KBM-7 (cell line): ENCODE measurements at regions not wholly inside any gene's neighbourhood (a gene's known extent, or its start where the extent isn't known, plus 50 kb on each side); places are given as distances from the start of the nearest gene placed in this dataset.

Source experiments
- DNase-seq: peaks from one replicate; pipeline ENCODE4 v3.0.0-alpha.2; 2015
- in situ Hi-C: fragments of 300-500 bp; cut with MboI; formaldehyde crosslinking; loops from 2 replicates; pipeline ENCODE4 v1.14.3; 2020; ENCODE audit warnings: low sequenced_read_pairs, low pct_unique_long_range_greater_than_20kb, mixed read lengths

- DNase-seq = no peak
- in situ Hi-C loops = no loop called here
These were observed 264.5 kb upstream of the CAMK1G start for GRCh38 chr1:209319057-209319432.

GRCh38 chr1:209319549-209319948, 264.0 kb upstream of the CAMK1G start:
- DNase-seq = no peak

GRCh38 chr1:209323743-209324142, 259.8 kb upstream of the CAMK1G start:
- in situ Hi-C loops = no loop called here

More at GRCh38 chr1:209319549-209319948, 264.0 kb upstream of the CAMK1G start:
- in situ Hi-C loops = no loop called here

GRCh38 chr1:209324901-209325871, 258.3 kb upstream of the CAMK1G start:
- in situ Hi-C loops = no loop called here
- DNase-seq = no peak

More at GRCh38 chr1:209323743-209324142, 259.8 kb upstream of the CAMK1G start:
- DNase-seq = no peak

- in situ Hi-C loops = no loop called here
- DNase-seq = no peak
These were observed 257.4 kb upstream of the CAMK1G start for GRCh38 chr1:209326076-209326475.

GRCh38 chr1:209326831-209327230, 256.7 kb upstream of the CAMK1G start:
- DNase-seq = no peak
- in situ Hi-C loops = no loop called here

- DNase-seq = no peak
- in situ Hi-C loops = no loop called here
These were observed 255.3 kb upstream of the CAMK1G start for GRCh38 chr1:209328196-209328595.

- in situ Hi-C loops = no loop called here
- peak; percentile 14 for DNase-seq
These were observed 248.3 kb upstream of the CAMK1G start for GRCh38 chr1:209335178-209335577.

GRCh38 chr1:209341146-209341545, 242.4 kb upstream of the CAMK1G start:
- DNase-seq = no peak
- in situ Hi-C loops = no loop called here

- in situ Hi-C loops = no loop called here
These were observed 241.7 kb upstream of the CAMK1G start for GRCh38 chr1:209341673-209342420.

GRCh38 chr1:209342441-209343175, 240.9 kb upstream of the CAMK1G start:
- in situ Hi-C loops = no loop called here
- DNase-seq = no peak

More at GRCh38 chr1:209341673-209342420, 241.7 kb upstream of the CAMK1G start:
- DNase-seq = no peak

- in situ Hi-C loops = no loop called here
- DNase-seq = no peak
These were observed 240.0 kb upstream of the CAMK1G start for GRCh38 chr1:209343511-209343910.

- in situ Hi-C loops = no loop called here
- DNase-seq = no peak
These were observed 239.4 kb upstream of the CAMK1G start for GRCh38 chr1:209344156-209344555.

GRCh38 chr1:209349363-209350308, 233.9 kb upstream of the CAMK1G start:
- DNase-seq = no peak
- in situ Hi-C loops = no loop called here

GRCh38 chr1:209353053-209353452, 230.5 kb upstream of the CAMK1G start:
- DNase-seq = no peak
- in situ Hi-C loops = no loop called here

GRCh38 chr1:209354111-209354839, 229.2 kb upstream of the CAMK1G start:
- in situ Hi-C loops = no loop called here
- DNase-seq = peak; percentile 69

GRCh38 chr1:209354840-209355165, 228.7 kb upstream of the CAMK1G start:
- in situ Hi-C loops = no loop called here
- no peak for DNase-seq

GRCh38 chr1:209355415-209355814, 228.1 kb upstream of the CAMK1G start:
- in situ Hi-C loops = no loop called here
- no peak for DNase-seq
